GM23338 (cell line): ENCODE measurements at regions not wholly inside any gene's neighbourhood (a gene's known extent, or its start where the extent isn't known, plus 50 kb on each side); places are given as distances from the start of the nearest gene placed in this dataset.

Source experiments
- ATAC-seq: fragments of 200-7000 bp; cut with Tn5 transposase; 3 replicates; pipeline ENCODE4 v1.9.1; 2020
- DNase-seq: peaks from one replicate; pipeline ENCODE4 v3.0.0-alpha.2; 2015; ENCODE audit warnings: low spot score
- H2AFZ ChIP-seq: fragments of 200-600 bp; sonication (generic); 2 replicates; pipeline ENCODE4 v1.8.0; 2016; ENCODE audit warnings: antibody characterized with exemption, mild to moderate bottlenecking, moderate library complexity
- H3F3A ChIP-seq: fragments of 200-600 bp; sonication (generic); replicated peaks from 2 replicates; pipeline ENCODE4 v1.8.0; 2017; ENCODE audit warnings: antibody characterized with exemption, mixed run types, low read depth
- H3K27ac ChIP-seq: fragments of 200-600 bp; sonication (generic); 2 replicates; pipeline ENCODE4 v1.6.1; 2016; ENCODE audit warnings: low read depth
- H3K27me3 ChIP-seq: fragments of 200-600 bp; sonication (generic); 2 replicates; pipeline ENCODE4 v1.8.0; 2016; ENCODE audit warnings: mild to moderate bottlenecking, mixed run types, moderate library complexity; ENCODE audit not compliant: insufficient read depth
- H3K36me3 ChIP-seq: fragments of 200-600 bp; sonication (generic); 2 replicates; pipeline ENCODE4 v1.8.0; 2016; ENCODE audit warnings: mild to moderate bottlenecking; ENCODE audit not compliant: insufficient read depth
- H3K4me1 ChIP-seq: fragments of 200-600 bp; sonication (generic); 2 replicates; pipeline ENCODE4 v1.8.0; 2016; ENCODE audit warnings: mild to moderate bottlenecking, moderate library complexity; ENCODE audit not compliant: insufficient read depth
- H3K4me2 ChIP-seq: fragments of 200-600 bp; sonication (generic); 2 replicates; pipeline ENCODE4 v1.7.1; 2017; ENCODE audit warnings: mixed run types
- H3K4me3 ChIP-seq: fragments of 200-600 bp; sonication (generic); 2 replicates; pipeline ENCODE4 v1.6.1; 2016; ENCODE audit warnings: mixed run types
- H3K79me2 ChIP-seq: fragments of 200-600 bp; sonication (generic); replicated peaks from 2 replicates; pipeline ENCODE4 v1.8.0; 2017; ENCODE audit warnings: mild to moderate bottlenecking; ENCODE audit not compliant: insufficient read depth
- H3K9me2 ChIP-seq: fragments of 200-600 bp; sonication (generic); 2 replicates; pipeline ENCODE4 v1.8.0; 2017; ENCODE audit not compliant: insufficient read depth
- H4K20me1 ChIP-seq: fragments of 200-600 bp; sonication (generic); replicated peaks from 2 replicates; pipeline ENCODE4 v1.8.0; 2017; ENCODE audit warnings: mild to moderate bottlenecking; ENCODE audit not compliant: insufficient read depth
- H3K27ac Mint-ChIP-seq: 2 replicates; pipeline ENCODE4 v1.8.0; 2020; ENCODE audit warnings: inconsistent platforms, mild to moderate bottlenecking, moderate library complexity, mixed read lengths
- H3K27me3 Mint-ChIP-seq: 3 replicates; pipeline ENCODE4 v1.8.0; 2022; ENCODE audit warnings: low read depth, mild to moderate bottlenecking, moderate library complexity, mixed read lengths, inconsistent platforms; ENCODE audit not compliant: insufficient read depth, poor library complexity
- H3K36me3 Mint-ChIP-seq: 3 replicates; pipeline ENCODE4 v1.8.0; 2021; ENCODE audit warnings: low read depth, mild to moderate bottlenecking, inconsistent platforms, moderate library complexity, mixed read lengths
- H3K4me1 Mint-ChIP-seq: 3 replicates; pipeline ENCODE4 v1.8.0; 2020; ENCODE audit warnings: mild to moderate bottlenecking, inconsistent platforms, mixed read lengths
- H3K4me3 Mint-ChIP-seq: 3 replicates; pipeline ENCODE4 v1.8.0; 2021; ENCODE audit warnings: moderate library complexity, mild to moderate bottlenecking, inconsistent platforms, mixed read lengths
- H3K9me3 Mint-ChIP-seq: 3 replicates; pipeline ENCODE4 v1.8.0; 2020; ENCODE audit warnings: moderate library complexity, mild to moderate bottlenecking, inconsistent platforms, mixed read lengths
- CREB1 ChIP-seq: fragments of 250-450 bp; sonication (Bioruptor Pico); IDR thresholded peaks from 2 replicates; pipeline ENCODE4 v1.5.0; 2020; ENCODE audit warnings: low read depth, mild to moderate bottlenecking, moderate library complexity
- CTCF ChIP-seq, 2 experiments: fragments of 200-600 bp in 1 of 2; sonication (generic) in 1 of 2; conservative IDR thresholded peaks; 2 replicates each; pipeline versions ENCODE4 v1.5.1 to v1.6.1; 2016 to 2017; ENCODE audit warnings: antibody characterized with exemption in 2 of 2, low read depth in 2 of 2, mild to moderate bottlenecking in 2 of 2, moderate library complexity in 1 of 2
- EZH2phosphoT487 ChIP-seq: fragments of 200-600 bp; sonication (generic); IDR thresholded peaks from one replicate; pipeline ENCODE4 v1.8.1; 2018; ENCODE audit warnings: antibody characterized with exemption; ENCODE audit not compliant: unreplicated experiment
- NANOG ChIP-seq: IDR thresholded peaks from 2 replicates; pipeline ENCODE4 v1.6.1; 2016; ENCODE audit warnings: antibody characterized with exemption, borderline replicate concordance
- POLR2AphosphoS5 ChIP-seq: IDR thresholded peaks from 2 replicates; pipeline ENCODE4 v1.6.1; 2016; ENCODE audit warnings: antibody characterized with exemption, low read depth
- STAT1 ChIP-seq: IDR thresholded peaks from one replicate; pipeline ENCODE4 v1.6.1; 2016; ENCODE audit warnings: antibody characterized with exemption; ENCODE audit not compliant: unreplicated experiment
- ZNF331 ChIP-seq: fragments of 250-450 bp; sonication (Bioruptor Pico); IDR thresholded peaks from 2 replicates; pipeline ENCODE4 v1.5.0; 2020; ENCODE audit warnings: low read depth, mild to moderate bottlenecking, moderate library complexity
- ZNF462 ChIP-seq: fragments of 250-450 bp; sonication (Bioruptor Pico); IDR thresholded peaks from 2 replicates; pipeline ENCODE4 v1.5.0; 2020; ENCODE audit warnings: mild to moderate bottlenecking, moderate library complexity

GRCh38 chr2:221360312-221360711 lies 211.8 kb downstream of the EPHA4 start (continued):
- no peak for TF ChIP-seq ZNF462 (CRISPR knock-in tag)
- TF ChIP-seq EZH2phosphoT487: no peak

GRCh38 chr2:221360742-221361141 lies 211.4 kb downstream of the EPHA4 start:
- Histone ChIP-seq H3K79me2 (no peaks in the 10 kb centered on the region), H3K27me3 (no peaks in the 10 kb centered on the region), H3K4me3 (no peak overlapping the region), H3K36me3 (no peaks in the 10 kb centered on the region), H2AFZ (no peak overlapping the region), H3K9me2 (no peaks in the 10 kb centered on the region), H3K4me2 (no peak overlapping the region), H3F3A (no peaks in the 10 kb centered on the region), H3K4me1 (peaks cover 6% of the 10 kb centered on the region; the same call in 1 of the 2 replicates), H3K27ac (no peak overlapping the region), H4K20me1 (no peaks in the 10 kb centered on the region)
- DNase-seq: no peak
- Mint-ChIP-seq H3K4me3 (no peak overlapping the region), H3K27me3 (peaks cover 3% of the 10 kb centered on the region), H3K27ac (no peak overlapping the region), H3K9me3 (no peaks in the 10 kb centered on the region), H3K4me1 (peaks cover 11% of the 10 kb centered on the region; the same call in 2 of the 3 replicates), H3K36me3 (no peaks in the 10 kb centered on the region)
- no peak for ATAC-seq
- no peak for TF ChIP-seq ZNF331
- TF ChIP-seq CREB1 (CRISPR knock-in tag): no peak
- TF ChIP-seq CTCF (conservative IDR thresholded peaks at IDR 0.05; ENCODE audit: low read depth in 2 of 2): no peak
- TF ChIP-seq STAT1: no peak
- TF ChIP-seq POLR2AphosphoS5: no peak
- TF ChIP-seq EZH2phosphoT487: no peak
- TF ChIP-seq ZNF462 (CRISPR knock-in tag): no peak
- no peak for TF ChIP-seq NANOG
